Iris pigment epithelial cell (primary cell): ENCODE measurements at regions not wholly inside any gene's neighbourhood (a gene's known extent, or its start where the extent isn't known, plus 50 kb on each side); places are given as distances from the start of the nearest gene placed in this dataset.
A peak's percentile ranks its signal among the peaks of the same experiment; 100 is the strongest.
"Not testable (repeated sequence)": the region's sequence is repeated elsewhere in the genome, so short reads cannot be mapped to it uniquely, and the experiment has no call there.

ENCODE experiments used
- DNase-seq: peaks from one replicate; pipeline ENCODE4 v3.0.0-alpha.2; 2011; ENCODE audit warnings: low read depth

DNA sequence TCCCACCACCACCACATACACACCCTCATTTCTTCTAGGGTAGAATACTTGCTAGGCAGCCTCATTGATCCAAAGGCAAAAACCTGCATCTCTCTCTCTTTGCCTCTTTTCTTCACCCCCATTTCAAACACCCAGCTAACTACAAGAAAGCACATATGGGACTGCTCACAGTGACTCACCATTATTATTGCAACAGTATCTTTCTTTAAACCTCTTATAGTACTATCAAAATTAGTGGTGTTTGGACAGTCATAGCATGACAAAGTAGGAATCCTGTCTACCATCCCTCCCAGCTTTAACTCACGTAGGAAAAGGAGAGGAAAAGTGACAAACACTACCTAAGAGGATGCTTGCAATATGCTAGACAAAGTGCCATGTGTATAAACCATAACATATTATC, 422.5 kb upstream of the CRIM1 start:
- DNase-seq = peak; percentile 14

DNA sequence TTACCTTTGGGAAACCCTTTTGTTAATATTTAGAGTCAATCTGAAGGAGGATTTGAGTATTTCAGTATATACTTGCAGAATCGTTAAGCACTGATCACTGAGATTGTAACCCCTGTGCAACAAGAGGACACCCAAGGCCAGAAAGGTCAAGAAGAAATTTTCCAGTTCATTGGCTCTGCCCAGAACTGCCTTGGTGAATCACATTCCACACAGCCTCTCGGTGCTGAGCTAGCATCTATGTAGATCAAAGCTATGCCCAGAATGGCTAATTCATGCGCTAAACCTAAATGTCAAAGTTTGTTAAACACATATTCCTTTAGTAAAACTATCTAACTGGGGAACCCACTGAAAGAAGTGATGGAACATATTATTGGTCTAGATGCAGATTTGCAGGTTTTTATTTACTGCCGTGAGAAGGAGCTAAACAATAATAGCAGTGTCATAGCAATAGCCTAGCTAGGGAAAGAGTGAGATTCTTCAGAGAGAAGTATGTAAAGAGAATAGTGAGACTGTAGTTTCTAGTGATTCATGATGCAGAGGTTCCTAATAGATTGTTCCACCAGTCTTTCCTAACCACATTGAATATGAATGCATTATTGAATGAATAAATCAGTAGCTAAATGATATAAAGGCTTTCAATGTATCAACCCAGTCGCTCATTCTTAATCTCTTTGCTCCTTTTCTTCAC, 423.2 kb upstream of the CRIM1 start:
- DNase-seq = no peak

DNA sequence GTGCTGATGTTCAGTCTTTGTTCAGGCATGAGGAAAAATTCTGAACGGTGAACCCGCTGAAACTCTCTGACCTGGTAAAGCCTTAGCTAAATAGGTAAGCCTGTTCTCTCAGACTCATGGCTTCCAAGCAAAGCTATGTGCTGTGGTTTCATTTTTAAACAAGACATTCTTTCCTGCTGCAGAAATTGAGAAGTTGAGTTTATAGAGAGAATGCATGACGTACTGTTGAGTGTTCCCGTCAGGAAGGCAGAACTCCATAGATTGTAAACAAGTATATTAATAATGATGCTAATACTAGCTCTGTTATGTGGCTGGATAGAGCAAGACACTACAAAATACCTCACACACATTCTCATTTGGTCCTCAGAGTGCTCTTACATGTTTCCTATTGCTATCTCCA, 424.0 kb upstream of the CRIM1 start:
- peak; percentile 18 for DNase-seq

DNA sequence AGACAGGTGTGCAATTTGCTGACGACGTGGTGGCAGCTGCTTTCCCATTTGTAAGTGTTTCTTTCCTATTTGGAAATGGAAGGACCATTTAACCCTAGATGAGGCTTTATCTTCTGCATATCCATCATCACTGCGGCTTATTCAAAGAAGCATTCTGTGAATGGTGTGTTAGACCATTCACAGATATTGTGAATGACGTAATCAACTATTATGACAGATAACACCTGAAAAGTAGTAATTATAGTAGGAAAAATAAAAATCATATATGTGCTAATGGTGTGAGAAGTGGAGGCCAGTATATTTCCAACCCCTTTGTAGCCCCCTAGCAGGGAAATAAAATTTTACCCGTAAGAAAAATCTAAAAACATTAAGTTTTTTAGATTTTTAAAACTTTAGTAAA, 424.5 kb upstream of the CRIM1 start:
- DNase-seq = no peak

DNA sequence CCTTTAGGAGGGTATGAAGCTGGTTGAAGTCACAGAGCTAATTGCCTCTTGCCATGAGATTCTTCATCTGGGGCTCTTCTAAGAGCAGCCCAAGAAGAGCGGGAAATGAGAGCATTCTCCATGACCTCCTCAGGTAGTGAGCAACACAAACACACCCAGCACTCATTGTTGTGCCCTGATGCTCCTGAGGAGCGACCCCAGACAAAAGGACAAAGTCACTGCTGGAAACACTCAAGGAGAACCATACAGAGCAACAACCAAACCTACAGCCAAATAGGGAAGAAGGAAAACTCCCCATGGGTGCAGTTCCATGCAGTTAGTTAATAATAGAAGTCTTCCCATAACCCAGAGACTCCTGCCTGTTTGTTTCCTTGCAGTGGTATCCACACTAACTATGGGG, 426.0 kb upstream of the CRIM1 start:
- DNase-seq = no peak

DNA sequence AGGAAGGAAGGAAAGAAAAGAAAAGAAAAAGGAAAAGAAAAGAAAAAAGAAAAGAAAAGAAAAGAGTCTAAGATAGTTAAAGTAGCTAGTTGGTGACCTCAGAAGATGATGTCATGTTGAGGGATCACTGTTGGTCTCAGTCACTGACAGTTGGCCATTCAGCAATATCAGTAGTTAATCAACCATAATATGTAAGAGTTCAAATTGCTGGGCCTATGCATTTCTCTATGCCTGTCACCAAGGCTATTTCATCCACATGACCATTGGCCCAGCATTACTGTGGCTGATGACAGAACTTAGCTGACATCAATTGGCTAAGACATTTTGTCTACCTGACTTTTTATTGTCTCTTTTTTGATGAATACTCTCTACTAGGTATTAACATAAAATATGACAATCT, 435.5 kb upstream of the CRIM1 start:
- no peak for DNase-seq

DNA sequence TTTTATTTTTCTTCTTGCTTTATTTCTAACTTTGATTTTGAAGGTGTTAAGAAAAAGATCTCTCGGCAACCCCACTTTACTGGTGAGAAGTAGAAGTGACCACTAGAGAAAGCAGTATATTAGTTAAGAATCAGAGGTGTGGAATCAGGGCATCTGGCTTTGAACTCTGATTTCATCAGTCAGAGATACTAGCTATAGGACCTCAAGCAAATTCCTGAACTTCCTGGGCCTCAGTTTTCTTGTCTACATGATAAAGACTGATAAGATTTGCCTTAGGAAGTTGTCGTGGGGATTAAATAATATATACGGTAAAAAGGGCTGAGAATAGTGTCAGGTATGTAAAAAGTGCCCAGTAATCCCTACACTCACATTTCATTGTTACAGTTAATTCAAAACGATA, 440.3 kb upstream of the CRIM1 start:
- no peak for DNase-seq

DNA sequence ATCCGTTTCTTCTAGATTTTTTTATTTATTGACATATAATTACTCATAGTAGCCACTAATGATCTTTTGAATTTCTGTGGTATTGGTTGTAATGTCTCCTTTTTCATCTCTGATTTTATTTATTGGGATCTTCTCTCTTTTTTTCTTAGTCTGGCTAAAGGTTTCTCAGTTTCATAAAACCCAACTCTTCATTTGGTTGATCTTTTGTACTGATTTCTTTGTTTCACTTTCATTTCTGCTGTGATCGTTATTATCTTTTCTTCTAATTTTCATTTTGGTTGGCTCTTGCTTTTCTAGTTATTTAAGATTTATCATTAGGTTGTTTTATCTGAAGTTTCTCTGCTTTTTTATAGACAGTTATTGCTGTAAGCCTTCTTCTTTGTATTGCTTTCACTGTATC, 463.6 kb upstream of the CRIM1 start:
- no peak for DNase-seq

DNA sequence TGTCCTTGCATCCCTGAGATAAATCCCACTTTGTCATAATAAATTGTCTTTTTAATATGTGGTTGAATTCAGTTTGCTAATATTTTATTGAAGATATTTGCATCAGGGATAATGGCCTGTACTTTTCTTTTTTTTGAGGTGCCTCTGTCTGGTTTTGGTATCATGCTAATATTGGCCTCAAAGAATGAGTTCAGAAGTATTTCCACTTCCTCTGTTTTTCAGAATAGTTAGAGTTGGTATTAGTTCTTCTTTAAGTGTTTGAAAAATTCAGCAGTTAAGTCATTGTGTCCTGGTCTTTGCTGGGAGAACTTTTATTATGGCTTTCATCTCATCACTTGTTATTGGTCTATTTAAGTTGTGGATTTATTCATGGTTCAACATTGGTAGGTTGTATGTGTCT, 464.1 kb upstream of the CRIM1 start:
- no peak for DNase-seq

DNA sequence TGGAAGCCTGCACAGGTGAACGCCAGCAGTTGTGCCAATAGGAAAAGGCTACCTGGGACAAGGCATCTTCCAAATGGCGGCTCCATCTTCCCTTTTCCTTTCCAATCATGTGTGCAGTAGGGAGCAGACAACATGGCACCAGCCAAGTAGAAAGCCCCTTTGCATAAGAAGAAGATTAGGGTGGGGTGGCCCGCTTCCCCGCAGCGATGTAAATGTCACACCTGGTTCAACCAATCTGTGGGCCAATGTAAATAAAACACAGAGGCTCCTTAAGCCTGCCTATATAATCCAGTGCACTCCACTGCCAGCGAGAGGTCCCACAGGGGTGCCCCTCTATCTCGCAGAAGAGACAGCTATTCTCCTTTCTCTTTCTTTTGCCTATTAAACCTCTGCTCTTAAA, 468.4 kb upstream of the CRIM1 start:
- DNase-seq = no peak

DNA sequence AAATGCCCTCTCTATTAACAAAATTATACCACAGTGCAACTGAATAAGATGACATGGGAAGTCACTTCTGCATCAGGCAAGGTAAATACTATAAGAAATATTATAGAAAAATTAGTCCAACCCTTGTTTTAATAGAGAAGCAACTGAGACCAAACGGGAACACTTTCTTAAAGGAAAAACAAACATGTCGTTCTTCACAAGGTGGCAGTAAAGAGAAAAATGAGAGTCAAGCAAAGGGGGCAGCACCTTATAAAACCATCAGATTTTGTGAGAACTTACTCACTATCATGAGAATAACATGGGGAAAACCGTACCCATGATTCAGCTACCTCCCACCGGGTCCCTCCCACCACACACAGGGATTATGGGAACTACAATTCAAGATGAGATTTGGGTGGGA, 481.7 kb upstream of the CRIM1 start:
- no peak for DNase-seq

DNA sequence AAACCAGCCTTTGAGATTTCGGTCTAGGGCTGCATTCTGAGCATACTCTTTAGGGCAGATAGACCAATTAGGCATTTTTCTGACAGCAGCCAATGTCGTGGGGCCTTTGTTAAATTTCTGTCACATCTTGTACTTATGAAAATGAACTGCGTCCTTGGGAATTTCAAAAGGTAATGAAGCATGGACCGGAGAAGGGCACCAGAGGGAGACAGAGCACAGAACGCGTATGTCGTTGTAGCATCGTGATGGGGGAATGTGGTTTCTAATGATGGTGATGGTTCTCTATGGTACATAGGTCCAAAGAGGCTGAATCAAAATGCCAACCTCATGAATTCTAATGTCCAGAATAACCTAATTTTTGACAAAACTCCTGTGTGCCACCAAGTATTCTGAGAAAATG, 483.9 kb upstream of the CRIM1 start:
- no peak for DNase-seq

DNA sequence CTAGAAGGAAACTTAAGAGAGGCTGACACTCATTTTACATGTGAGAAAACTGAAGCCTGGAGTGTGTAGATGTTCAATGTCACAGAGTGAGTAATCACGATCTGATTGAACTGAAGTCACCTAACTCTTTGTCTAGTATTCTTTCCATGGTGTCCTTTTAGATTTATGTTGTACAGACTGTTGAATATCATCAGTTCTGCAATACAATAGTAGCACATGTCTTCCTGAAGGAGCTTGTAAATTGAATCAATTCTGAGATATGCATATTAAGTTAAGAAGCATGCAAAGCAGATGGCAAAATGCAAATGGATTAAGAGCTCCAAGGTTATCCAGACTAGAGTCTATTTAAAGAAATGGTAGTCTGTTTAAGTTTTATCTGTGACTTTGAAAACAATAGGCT, 484.9 kb upstream of the CRIM1 start:
- no peak for DNase-seq

DNA sequence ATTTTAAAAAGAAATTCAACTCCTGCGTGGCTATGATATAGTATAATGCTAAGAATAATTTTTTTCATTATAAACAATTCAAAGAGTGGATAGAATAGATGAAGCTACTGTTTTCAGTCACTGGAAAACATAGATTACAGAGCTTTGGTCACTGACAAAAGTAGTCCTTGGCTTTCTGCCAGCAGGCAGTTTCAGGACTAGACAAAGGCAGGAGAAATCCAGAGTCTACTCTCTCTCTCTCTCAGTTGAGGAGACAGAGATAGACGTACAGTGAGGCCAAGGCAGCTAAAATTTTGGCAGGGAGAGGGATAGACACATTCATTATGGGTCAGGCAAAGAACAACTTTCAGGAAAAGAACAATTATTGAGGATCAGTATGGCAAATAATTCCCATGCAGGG, 491.4 kb upstream of the CRIM1 start:
- no peak for DNase-seq

DNA sequence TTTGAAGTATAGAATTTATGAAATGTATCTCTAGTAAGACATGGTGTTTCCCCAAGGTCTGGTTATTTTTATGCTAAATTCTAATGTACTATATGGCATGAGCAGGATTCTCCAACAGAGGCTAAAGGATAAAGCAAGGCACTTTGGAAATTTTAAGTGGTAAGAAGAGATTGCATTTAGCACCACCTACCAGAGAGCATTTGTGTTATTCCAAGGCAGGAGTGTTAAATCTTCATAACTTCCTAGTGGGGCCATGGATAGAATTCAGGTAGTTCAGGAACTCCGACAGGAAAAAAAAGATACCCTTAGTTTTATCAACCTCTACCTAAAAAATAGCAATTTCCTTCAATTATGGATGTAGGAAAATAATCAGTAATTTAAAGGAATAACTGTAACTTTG, 497.4 kb upstream of the CRIM1 start:
- DNase-seq = no peak

DNA sequence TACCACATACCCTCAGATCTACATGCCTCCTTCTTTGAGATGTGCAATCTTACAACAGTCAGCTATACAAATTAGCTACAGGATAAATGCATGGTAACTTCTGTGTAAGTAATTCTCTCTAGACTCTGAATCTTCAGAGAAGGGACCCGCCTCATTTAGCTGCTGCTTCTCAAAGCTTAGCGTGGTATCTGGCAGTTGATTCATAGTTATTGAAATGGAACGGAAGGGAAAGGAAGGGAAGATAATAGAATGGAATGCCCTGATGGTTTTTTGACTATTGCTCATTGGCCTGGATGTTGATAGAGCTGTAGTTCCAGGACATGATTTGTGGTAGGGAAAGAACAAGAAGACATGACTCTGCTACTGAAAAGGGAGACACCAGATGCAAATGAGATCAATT, 498.1 kb upstream of the CRIM1 start:
- no peak for DNase-seq

DNA sequence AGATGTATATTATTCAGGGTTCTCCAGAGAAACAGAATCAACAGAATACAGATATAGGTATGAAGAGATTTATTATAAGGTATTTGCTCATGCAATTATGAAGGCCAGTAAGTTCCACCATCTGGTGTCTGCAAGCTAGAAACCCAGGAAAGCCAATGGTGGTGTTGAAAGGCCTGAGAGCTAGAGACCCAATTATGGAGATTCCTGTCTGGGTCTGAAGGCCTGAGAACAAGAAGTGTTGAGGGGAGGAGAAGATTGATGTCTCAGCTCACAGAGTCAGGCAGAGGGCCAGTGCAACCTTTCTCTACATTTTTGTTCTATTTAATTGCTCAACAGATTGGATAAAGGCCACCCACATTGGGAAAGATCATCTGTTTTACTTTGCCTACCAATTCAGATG, 524.2 kb upstream of the CRIM1 start:
- no peak for DNase-seq

DNA sequence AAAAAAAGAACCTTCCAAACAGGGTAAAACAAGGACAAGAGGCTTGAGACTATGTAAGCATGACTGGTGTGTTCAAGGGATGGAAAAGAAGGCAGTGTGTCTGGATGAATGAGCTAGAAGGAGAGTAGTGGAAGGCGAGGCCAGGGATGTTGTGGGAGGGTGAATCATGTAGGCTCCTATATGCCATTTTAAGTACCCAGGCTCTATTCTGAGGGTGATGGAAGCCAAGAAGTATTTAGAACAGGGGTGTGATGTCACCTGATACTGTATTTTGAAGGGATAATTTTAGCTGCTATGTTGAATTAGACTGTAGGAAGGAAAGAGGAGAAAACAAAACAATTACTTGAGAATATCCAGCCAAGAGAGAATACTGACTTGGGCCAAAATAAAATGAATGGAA, 524.7 kb upstream of the CRIM1 start:
- DNase-seq = no peak

DNA sequence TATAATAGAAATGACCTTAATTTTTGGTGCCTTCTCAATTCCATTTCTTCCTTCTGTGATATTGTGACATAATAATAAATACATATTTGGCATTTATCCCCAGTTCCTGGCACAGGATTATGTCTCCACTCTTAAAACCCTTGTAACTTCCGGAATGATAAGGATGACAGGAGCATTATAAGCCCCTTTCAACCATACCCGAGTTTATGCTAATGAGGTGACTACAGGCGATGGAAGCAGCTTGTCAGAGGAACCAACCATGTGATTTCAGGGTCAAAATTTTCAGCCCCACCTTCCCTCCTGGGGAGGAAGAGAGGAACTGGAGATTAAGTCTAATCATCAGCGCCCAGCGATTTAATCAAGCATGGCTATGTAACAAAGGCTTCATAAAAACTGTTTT, 528.5 kb upstream of the CRIM1 start:
- DNase-seq = no peak

DNA sequence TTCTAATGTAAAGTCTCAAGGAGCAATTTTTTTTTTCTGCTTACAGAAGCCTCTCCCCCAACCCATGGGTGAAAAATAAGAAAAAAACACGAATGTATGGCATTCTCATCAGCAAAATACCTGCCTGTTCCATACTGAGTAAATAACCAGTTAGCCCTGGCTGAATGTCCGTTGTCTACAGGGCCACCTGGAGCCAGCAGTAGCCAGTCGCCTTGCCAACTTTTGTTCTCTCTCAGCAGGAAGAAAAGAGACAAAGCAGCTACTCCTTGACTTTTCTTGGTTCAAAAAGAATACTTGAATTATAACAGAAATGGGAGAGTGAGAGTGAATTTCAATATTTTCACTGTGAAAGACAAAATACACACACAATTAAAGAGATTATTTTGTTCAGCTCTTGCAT, 532.9 kb upstream of the CRIM1 start:
- no peak for DNase-seq

DNA sequence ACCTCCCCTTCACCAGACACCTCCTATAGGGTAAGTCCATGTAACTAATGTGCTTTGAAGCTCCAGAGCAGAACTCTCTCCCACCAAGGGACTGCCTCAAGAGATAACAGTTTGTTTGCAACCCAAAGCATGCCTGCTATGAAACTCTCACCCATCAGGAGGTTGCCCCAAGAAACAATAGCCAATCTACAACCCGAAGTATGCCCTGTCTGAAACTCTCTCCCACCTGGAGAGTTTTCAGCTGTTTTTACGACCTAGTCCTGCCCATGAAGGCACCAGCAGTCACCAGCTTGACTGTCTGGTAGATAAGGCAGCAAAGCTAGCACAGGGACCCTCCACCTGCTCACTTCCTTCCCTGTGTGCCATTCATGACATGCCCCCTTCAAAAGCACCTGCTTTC, 533.9 kb upstream of the CRIM1 start:
- no peak for DNase-seq

DNA sequence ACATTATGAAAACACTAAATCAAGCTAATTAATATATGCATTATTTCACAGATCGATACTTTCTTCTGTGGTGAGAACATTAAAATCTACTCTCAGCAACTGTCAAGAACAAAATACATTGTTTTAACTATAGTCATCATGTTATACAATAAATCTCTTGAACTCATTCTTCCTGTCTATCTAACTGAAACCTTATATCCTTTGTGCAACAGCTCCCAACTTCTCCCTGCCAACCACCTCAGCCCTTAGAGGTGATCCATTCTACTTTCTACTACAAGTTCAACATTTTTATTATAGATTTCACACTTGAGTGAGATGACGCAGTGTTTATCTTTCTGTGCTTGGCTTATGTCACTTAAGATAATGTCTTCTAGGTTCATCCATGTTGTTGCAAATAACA, 535.2 kb upstream of the CRIM1 start:
- no peak for DNase-seq

DNA sequence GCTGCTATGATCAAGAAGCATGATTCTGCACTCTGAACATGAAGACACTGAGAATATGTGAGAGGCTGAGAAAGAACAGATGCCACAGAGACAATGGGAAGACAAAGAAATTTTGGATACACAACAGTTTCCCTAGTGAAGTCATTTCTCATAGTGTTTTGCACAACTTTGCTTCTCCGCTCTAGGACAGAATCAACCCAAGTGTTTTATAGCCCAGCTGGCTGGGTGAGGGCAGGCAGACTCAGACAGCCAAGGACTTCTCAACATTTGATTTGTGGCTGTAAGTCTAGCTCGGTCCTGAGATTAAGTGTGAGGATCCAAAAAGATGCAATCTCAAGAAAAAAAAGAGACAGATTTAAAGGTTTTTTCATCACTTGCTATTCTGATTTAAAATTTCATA, 536.5 kb upstream of the CRIM1 start:
- DNase-seq = no peak

DNA sequence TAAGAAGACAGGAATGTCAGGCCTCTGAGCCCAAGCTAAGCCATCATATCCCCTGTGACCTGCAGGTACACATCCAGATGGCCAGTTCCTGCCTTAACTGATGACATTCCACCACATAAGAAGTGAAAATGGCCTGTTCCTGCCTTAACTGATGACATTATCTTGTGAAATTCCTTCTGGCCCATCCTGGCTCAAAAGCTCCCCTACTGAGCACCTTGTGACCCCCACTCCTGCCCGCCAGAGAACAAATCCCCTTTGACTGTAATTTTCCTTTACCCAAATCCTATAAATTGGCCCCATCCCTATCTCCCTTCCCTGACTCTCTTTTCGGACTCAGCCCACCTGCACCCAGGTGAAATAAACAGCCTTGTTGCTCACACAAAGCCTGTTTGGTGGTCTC, 537.2 kb upstream of the CRIM1 start:
- DNase-seq = not testable (repeated sequence)

DNA sequence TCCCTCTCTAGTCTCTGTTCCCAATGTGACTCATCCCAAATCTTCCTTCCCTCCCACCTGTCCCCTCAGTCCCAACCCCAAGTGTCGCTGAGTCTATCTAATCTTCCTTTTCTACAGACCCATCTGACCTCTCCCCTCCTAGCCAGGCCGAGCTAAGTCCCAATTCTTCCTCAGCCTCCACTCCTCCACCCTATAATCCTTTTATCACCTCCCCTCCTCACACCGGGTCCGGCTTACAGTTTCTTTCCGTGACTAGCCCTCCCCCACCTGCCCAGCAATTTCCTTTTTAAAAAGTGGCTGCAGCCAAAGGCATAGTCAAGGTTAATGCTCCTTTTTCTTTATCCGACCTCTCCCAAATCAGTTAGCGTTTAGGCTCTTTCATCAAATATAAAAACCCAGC, 541.0 kb upstream of the CRIM1 start:
- not testable (repeated sequence) for DNase-seq
